ENCODE measurements at regions not wholly inside any gene's neighbourhood (a gene's known extent, or its start where the extent isn't known, plus 50 kb on each side); places are given as distances from the start of the nearest gene placed in this dataset.

DNA sequence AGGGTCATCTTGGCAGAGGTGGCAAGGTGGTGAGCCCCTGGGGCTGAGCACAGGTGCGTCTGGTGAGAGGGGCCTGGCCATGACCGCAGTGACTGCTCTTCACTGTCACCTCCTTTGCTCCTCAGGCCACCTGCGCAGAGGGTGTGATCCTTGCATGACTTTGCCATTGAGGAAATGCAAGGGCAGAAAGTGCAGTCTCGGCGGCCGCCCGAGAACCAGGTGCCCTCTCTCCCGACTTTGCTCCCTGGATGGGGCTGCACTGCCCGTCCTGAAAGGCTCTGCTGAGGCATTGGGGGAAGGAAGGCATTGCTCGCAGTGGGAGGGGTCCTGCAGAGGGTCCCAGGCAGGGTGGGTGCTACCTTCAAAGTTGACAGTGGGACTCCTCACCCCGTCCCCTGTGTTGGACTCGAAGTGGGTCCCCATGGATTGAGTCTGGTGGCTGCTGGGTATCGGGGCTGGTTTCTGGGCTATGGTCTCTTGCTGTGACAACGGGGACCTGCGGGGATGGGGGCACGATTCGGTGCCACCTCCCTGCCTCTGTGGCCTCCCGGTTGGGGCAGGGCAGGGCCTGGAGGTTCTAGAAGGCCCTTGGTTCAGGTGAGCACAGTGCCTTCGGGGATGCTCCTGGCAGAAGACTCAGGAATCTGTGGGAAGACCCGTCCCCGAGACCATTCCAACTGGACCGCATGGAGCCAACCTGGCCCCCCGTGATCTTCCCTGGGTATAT is 1239.4 kb downstream of the BRD1 start:
- no peak for TF ChIP-seq EZH2 (IDR thresholded peaks at IDR 0.05)
- no peak for TF ChIP-seq POLR2AphosphoS5 (IDR thresholded peaks at IDR 0.05; ENCODE audit: borderline replicate concordance, low read depth, low read length)
